ENCODE measurements at regions not wholly inside any gene's neighbourhood (a gene's known extent, or its start where the extent isn't known, plus 50 kb on each side); places are given as distances from the start of the nearest gene placed in this dataset.

DNA sequence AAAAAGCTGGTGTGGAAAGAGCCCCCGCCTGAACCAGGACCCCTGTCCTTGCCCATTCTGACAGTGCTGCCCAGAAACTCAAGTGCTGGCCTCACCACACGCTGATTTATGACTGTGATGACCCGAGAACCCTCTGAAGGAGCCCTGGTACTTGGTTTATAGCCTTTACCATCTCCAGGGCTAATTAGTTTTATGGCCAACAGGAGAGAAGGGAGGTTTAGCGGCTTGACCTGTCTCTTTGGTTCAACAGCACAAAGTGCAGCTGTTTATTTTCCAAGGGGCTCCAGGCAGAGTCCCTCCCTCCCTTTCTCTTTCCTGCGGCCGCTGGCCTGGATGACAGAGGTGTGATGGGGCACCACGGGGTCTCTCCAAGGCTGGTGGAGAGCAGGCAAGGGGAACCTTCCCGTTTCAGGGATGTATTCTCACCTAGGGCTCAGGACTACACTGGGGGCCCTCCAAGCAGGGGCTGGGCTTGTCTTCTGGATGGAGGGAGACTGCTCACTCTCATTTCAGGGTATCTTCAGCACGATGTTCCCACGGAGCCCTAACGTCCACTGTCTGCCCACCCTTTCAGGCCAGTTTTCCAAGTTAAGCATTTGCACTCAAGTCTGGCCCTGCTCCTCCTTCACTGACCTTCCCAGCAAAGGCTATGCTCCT, 174.2 kb upstream of the GLI2 start (continued):
- TF ChIP-seq, protein P1, sequence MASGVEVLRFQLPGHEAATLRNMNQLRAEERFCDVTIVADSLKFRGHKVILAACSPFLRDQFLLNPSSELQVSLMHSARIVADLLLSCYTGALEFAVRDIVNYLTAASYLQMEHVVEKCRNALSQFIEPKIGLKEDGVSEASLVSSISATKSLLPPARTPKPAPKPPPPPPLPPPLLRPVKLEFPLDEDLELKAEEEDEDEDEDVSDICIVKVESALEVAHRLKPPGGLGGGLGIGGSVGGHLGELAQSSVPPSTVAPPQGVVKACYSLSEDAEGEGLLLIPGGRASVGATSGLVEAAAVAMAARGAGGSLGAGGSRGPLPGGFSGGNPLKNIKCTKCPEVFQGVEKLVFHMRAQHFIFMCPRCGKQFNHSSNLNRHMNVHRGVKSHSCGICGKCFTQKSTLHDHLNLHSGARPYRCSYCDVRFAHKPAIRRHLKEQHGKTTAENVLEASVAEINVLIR (CRISPR knock-in tag; IDR thresholded peaks at IDR 0.05), result no peak

DNA sequence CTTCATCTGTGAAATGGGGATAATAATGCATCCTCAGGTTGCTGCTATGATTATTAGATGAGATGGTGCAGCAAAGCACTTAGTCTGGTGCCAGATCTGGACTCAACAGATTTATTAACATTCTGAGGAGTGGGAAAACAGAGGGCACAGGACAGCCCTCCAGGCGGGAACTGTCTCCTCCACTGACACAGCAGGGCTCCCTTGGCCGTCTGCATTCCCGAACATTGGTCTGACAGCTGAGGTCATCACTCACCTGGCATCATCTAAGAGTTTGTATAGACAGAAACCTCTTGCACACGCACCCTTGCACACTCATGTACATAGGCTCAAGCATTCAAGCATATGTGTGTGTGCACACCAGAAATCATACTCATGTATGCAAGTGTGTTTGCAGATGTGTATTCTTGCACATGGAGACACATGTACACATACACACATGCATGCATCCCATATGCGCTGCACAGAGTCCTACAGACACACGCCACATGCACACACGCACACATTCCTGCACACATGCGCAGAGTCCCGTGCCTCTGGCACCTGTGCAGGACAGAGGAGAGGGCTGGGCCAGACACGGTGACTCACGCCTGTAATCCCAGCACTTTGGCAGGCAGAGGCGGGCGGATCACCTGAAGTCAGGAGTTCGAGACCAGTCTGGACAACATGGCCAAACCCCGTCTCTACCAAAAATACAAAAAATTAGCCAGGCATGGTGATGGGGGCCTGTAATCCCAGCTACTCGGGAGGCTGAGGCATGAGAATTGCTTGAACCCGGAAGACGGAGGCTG, 173.3 kb upstream of the GLI2 start:
- POLR2A ChIA-PET, result interaction anchor here (0.6 kb wide), 1 partner anchor 1048 kb away, joined by 3 read pairs; no protein-coding TSS in a partner anchor
- CTCF ChIA-PET (ENCODE audit: low intra/inter-chr PET ratio), result no interaction called here
- BruUV-seq (replicated peaks), result no TSS peak
- in situ Hi-C loops (cut with MboI) (no loop called here), intact Hi-C loops (cut with micrococcal nuclease) (no loop called here)
- Histone ChIP-seq H3K27me3 (ENCODE audit: control insufficient read depth in 2 of 2, insufficient read depth in 2 of 2, low read length in 2 of 2) (peaks cover 10 to 68% of the 10 kb centered on the region in 2 experiments; a peak in 4 of 5 replicates), H3K4me3 (no peak overlapping the region), H4K20me1 (replicated peaks; ENCODE audit: control insufficient read depth, insufficient read depth, low read length) (peaks cover 10% of the 10 kb centered on the region; the same call in 1 of the 2 replicates), H3K4me1 (replicated peaks in 1 of 2; ENCODE audit: control insufficient read depth in 2 of 2, insufficient read depth in 2 of 2, low read length in 2 of 2) (no peaks in the 10 kb centered on the region), H2AFZ (ENCODE audit: low read depth, low read length) (no peak overlapping the region), H3K4me2 (ENCODE audit: insufficient read depth, low read length) (no peak overlapping the region), H3K9me3 (replicated peaks; ENCODE audit: control insufficient read depth, insufficient read depth, low read depth, low read length) (no peaks in the 10 kb centered on the region), H3K79me2 (ENCODE audit: control insufficient read depth, insufficient read depth, low read length) (no peaks in the 10 kb centered on the region), H3K9ac (ENCODE audit: insufficient read depth in 1 of 2, low read depth in 2 of 2, low read length in 2 of 2) (no peak overlapping the region), H3K9me1 (ENCODE audit: control insufficient read depth, insufficient read depth, low read length) (no peaks in the 10 kb centered on the region), H3K36me3 (ENCODE audit: control insufficient read depth, insufficient read depth, low read length) (no peaks in the 10 kb centered on the region), H3K27ac (ENCODE audit: extremely low read depth, low read depth, low read length) (no peak overlapping the region; the same call in 2 of the 3 replicates)
- DNase-seq (ENCODE audit: extremely low read depth in 1 of 4, low spot score in 3 of 4) (no peak), ATAC-seq (no peak), FAIRE-seq (no peak)
- WGBS (ENCODE audit: insufficient coverage, low coverage, missing lambda C conversion rate), result under 1% methylated on average over 18 of the region's 18 CpGs
- no peak for TF ChIP-seq POLR2A (conservative IDR thresholded peaks at IDR 0.05)
- no peak for TF ChIP-seq LEF1 (IDR thresholded peaks at IDR 0.05)
- TF ChIP-seq, protein P2, sequence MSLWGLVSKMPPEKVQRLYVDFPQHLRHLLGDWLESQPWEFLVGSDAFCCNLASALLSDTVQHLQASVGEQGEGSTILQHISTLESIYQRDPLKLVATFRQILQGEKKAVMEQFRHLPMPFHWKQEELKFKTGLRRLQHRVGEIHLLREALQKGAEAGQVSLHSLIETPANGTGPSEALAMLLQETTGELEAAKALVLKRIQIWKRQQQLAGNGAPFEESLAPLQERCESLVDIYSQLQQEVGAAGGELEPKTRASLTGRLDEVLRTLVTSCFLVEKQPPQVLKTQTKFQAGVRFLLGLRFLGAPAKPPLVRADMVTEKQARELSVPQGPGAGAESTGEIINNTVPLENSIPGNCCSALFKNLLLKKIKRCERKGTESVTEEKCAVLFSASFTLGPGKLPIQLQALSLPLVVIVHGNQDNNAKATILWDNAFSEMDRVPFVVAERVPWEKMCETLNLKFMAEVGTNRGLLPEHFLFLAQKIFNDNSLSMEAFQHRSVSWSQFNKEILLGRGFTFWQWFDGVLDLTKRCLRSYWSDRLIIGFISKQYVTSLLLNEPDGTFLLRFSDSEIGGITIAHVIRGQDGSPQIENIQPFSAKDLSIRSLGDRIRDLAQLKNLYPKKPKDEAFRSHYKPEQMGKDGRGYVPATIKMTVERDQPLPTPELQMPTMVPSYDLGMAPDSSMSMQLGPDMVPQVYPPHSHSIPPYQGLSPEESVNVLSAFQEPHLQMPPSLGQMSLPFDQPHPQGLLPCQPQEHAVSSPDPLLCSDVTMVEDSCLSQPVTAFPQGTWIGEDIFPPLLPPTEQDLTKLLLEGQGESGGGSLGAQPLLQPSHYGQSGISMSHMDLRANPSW (CRISPR knock-in tag; IDR thresholded peaks at IDR 0.05), result no peak
- TF ChIP-seq ZNF274 (IDR thresholded peaks at IDR 0.05; ENCODE audit: borderline replicate concordance, low read depth, low read length), result no peak
- TF ChIP-seq NBN (IDR thresholded peaks at IDR 0.05; ENCODE audit: low read depth), result no peak
- TF ChIP-seq DMBX1 (CRISPR knock-in tag; IDR thresholded peaks at IDR 0.05; ENCODE audit: borderline replicate concordance), result no peak
- TF ChIP-seq TBL1XR1 (IDR thresholded peaks at IDR 0.05; ENCODE audit: low read length in 2 of 2), result no peak
- no peak for TF ChIP-seq HNRNPL (IDR thresholded peaks at IDR 0.05; ENCODE audit: low read depth, low read length)
